ENCODE measurements at regions not wholly inside any gene's neighbourhood (a gene's known extent, or its start where the extent isn't known, plus 50 kb on each side); places are given as distances from the start of the nearest gene placed in this dataset.
"Not testable (repeated sequence)": the region's sequence is repeated elsewhere in the genome, so short reads cannot be mapped to it uniquely, and the experiment has no call there.

DNA sequence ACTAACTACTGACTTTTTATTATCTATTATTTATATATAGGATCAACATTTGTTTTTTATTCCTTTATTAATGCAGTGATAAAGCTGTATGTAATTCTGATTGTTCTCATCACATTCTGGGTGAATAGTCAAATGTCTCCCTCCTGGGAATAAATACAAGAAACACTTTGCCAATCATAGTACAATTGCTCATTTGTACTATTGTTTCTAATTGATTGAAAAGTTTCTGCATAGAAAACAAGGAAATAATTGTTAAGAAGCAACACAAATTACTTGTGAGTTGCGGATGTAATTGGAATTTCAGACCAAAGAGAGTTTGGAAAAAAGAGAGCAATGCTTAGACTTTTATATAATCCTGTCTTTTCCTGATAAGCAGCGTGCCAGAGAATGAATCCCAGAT is 1013.9 kb downstream of the EFNA5 start:
- WGBS: 60% methylated on average over 2 of the region's 2 CpGs
- no peak overlapping the region for H3K27ac ChIP-seq (ENCODE audit: low read length)
- intact Hi-C loops (cut with DNase I): no loop called here
- ATAC-seq (no peak), DNase-seq (no peak)
- no peaks in the 10 kb centered on the region for H3K27me3 ChIP-seq (ENCODE audit: control insufficient read depth, insufficient read depth)
- H3K9me3 ChIP-seq (ENCODE audit: control insufficient read depth, low read length): no peaks in the 10 kb centered on the region
- no peaks in the 10 kb centered on the region for H3K4me1 ChIP-seq (ENCODE audit: control insufficient read depth, insufficient read depth, low read length)
- H3K4me3 ChIP-seq (ENCODE audit: low read length): no peak overlapping the region

DNA sequence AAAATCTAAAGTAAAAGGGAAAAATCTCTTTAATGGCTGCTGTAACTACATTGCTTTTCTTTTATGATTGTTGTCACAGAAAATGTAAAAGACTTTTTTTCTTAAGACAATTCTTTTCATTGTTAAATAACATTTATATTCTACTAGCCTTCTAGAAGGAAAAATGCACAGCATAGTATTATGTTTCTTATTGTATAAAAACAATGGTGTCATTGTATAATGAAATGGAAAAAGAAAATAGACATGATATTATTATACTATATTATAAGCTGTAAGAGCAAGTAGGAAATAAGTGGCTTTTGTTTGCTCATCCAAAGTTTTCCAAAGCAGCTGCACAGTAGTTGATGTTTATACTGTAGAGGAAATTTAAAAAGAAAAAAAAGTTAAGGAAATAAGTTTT is 1021.7 kb downstream of the EFNA5 start:
- Histone ChIP-seq H3K27ac (ENCODE audit: low read length) (no peak overlapping the region), H3K4me1 (ENCODE audit: control insufficient read depth, insufficient read depth, low read length) (no peaks in the 10 kb centered on the region)

DNA sequence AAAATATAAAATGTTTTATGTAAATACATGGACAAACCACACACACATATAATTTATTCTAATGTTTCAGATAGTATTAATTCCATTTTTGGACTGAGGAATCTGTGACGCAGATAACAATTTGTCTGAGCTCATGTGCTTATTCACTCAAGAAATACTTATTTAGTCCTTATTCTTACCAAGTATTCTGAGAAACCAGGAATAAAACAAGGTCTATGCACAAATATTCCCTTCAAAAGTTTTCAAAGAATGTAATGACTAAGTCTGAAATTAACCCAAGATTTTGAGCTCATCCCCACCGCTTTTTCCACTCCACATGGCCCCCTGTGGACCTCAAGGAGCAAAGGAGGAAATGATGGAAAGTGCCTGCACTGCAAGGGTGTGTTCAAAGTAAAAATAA is 1022.3 kb downstream of the EFNA5 start:
- no peaks in the 10 kb centered on the region for H3K9me3 ChIP-seq (ENCODE audit: control insufficient read depth, low read length)
- H3K27me3 ChIP-seq (ENCODE audit: control insufficient read depth, insufficient read depth): no peaks in the 10 kb centered on the region
- H3K27ac ChIP-seq (ENCODE audit: low read length): no peak overlapping the region
- ATAC-seq: no peak
- intact Hi-C loops (cut with DNase I): no loop called here
- H3K4me1 ChIP-seq (ENCODE audit: control insufficient read depth, insufficient read depth, low read length): no peaks in the 10 kb centered on the region
- no peak for DNase-seq
- WGBS: 77% methylated on average over 2 of the region's 2 CpGs
- H3K4me3 ChIP-seq (ENCODE audit: low read length): no peak overlapping the region

More for the DNA sequence above, 1021.7 kb downstream of the EFNA5 start:
- ATAC-seq (no peak), DNase-seq (no peak)
- Histone ChIP-seq H3K4me3 (ENCODE audit: low read length) (no peak overlapping the region), H3K9me3 (ENCODE audit: control insufficient read depth, low read length) (no peaks in the 10 kb centered on the region), H3K27me3 (ENCODE audit: control insufficient read depth, insufficient read depth) (no peaks in the 10 kb centered on the region)
- intact Hi-C loops (cut with DNase I): no loop called here

DNA sequence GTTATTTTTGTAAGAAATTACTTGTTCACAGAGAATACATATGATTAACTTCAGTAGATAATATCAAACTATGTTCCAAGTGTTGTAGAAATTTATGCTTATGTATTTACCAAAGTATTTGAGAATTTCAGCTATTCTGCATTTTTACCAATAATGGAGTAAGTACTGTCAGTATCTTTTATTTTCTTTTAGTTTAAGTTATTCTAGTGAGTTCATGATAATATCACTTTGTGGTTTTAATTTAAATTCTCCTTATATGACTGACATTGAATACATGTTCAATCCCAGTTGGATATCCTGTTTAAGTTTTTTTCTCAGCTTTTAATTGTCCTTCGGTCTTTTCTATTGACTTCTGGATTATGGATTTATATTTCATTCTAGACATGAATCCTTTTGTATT is 1024.6 kb downstream of the EFNA5 start:
- intact Hi-C loops (cut with DNase I): no loop called here
- Histone ChIP-seq H3K9me3 (ENCODE audit: control insufficient read depth, low read length) (no peaks in the 10 kb centered on the region), H3K4me1 (ENCODE audit: control insufficient read depth, insufficient read depth, low read length) (no peaks in the 10 kb centered on the region), H3K27me3 (ENCODE audit: control insufficient read depth, insufficient read depth) (no peaks in the 10 kb centered on the region), H3K4me3 (ENCODE audit: low read length) (no peak overlapping the region), H3K27ac (ENCODE audit: low read length) (no peak overlapping the region)
- DNase-seq: no peak
- ATAC-seq: no peak
- 90% methylated on average over 1 of the region's 1 CpG for WGBS

DNA sequence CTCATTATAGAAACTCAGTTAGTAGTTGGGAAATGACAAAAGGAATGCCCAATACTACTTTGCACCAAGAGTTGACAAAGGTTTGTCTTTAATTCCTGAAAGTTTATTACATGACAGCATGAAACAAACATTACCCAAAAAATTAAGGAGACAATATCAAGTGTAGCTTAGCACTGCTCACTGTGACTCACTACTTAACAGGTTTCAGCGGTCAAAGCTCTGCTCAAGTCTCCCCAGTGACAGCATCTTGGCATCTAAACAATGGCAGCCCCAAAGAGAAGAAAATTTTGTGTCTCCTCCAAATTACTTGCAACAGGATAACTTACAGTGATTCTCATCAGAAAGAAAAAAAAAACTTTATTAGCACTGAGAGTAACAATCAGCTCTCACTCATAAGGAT is 1030.2 kb downstream of the EFNA5 start:
- ATAC-seq (no peak), DNase-seq (no peak)
- Histone ChIP-seq H3K4me3 (ENCODE audit: low read length) (no peak overlapping the region), H3K9me3 (ENCODE audit: control insufficient read depth, low read length) (no peaks in the 10 kb centered on the region), H3K27ac (ENCODE audit: low read length) (no peak overlapping the region), H3K27me3 (ENCODE audit: control insufficient read depth, insufficient read depth) (no peaks in the 10 kb centered on the region), H3K4me1 (ENCODE audit: control insufficient read depth, insufficient read depth, low read length) (no peaks in the 10 kb centered on the region)
- intact Hi-C loops (cut with DNase I): no loop called here
- 77% methylated on average over 1 of the region's 1 CpG for WGBS

DNA sequence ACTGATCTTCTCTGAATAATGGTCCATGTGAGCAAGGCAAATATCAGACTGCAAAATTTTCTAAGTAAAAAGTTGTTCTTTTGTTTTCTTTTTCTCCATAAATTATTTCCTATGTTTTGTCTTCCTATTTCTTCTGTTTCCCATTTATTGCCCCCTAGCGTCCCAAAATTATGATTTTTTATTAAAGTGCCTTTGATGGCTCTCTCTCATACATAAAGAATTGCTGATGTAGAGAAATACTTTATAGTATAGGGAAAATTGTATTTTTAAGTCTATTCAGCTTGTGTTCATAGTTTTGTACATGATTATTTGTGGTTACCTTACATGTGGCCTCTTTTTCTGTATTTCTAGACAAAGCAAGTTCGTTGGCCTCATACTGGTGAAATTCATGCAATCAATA is 1031.2 kb downstream of the EFNA5 start:
- Histone ChIP-seq H3K27ac (ENCODE audit: low read length) (no peak overlapping the region), H3K27me3 (ENCODE audit: control insufficient read depth, insufficient read depth) (no peaks in the 10 kb centered on the region), H3K4me3 (ENCODE audit: low read length) (no peak overlapping the region), H3K9me3 (ENCODE audit: control insufficient read depth, low read length) (no peaks in the 10 kb centered on the region), H3K4me1 (ENCODE audit: control insufficient read depth, insufficient read depth, low read length) (no peaks in the 10 kb centered on the region)
- DNase-seq (no peak), ATAC-seq (no peak)
- 74% methylated on average over 2 of the region's 2 CpGs for WGBS
- intact Hi-C loops (cut with DNase I): no loop called here

DNA sequence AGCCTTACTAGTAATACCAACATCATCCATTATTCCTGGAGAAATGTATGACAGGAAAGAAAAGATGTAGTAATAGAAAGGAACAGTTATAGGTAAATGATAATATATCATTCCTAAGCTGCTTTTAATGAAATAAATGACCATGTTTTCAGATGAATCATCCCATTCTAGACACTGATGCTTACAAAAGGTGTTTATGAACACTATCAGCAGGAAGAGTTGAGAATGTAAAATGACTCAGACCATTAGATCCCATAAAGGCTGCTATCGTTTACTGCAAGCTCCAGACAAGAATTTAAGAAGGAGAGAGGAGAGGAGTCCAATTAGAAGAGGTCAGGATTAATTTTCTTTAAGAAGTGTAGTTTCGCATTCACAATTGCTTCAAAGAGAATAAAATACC is 1033.5 kb downstream of the EFNA5 start:
- Histone ChIP-seq H3K4me1 (ENCODE audit: control insufficient read depth, insufficient read depth, low read length) (no peaks in the 10 kb centered on the region), H3K9me3 (ENCODE audit: control insufficient read depth, low read length) (no peaks in the 10 kb centered on the region), H3K4me3 (ENCODE audit: low read length) (no peak overlapping the region), H3K27me3 (ENCODE audit: control insufficient read depth, insufficient read depth) (no peaks in the 10 kb centered on the region), H3K27ac (ENCODE audit: low read length) (no peak overlapping the region)
- DNase-seq (no peak), ATAC-seq (no peak)
- WGBS: 85% methylated on average over 2 of the region's 2 CpGs
- intact Hi-C loops (cut with DNase I): no loop called here

DNA sequence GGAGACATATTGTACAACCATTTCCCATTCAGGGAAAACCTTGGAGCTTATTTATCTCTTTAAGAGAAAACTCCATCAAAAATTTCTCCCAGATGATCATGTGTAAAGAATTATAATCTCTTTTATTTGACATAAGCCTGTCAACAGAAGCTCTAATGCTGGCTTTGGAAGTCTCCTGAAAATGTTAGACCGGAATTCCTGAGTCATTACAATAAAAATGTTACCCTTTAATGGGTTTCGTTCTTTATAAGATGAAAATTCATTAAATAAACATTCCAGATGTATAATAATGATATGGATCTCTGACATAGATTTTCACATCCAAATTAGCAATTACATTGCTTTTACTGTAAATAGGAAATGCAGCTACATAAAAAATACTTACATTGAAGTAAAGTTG is 1036.4 kb downstream of the EFNA5 start:
- H3K27ac ChIP-seq (ENCODE audit: low read length): no peak overlapping the region
- H3K4me3 ChIP-seq (ENCODE audit: low read length): no peak overlapping the region
- no peaks in the 10 kb centered on the region for H3K4me1 ChIP-seq (ENCODE audit: control insufficient read depth, insufficient read depth, low read length)
- no peaks in the 10 kb centered on the region for H3K27me3 ChIP-seq (ENCODE audit: control insufficient read depth, insufficient read depth)
- WGBS: 63% methylated on average over 2 of the region's 2 CpGs
- no peaks in the 10 kb centered on the region for H3K9me3 ChIP-seq (ENCODE audit: control insufficient read depth, low read length)
- ATAC-seq (no peak), DNase-seq (no peak)
- intact Hi-C loops (cut with DNase I): no loop called here

DNA sequence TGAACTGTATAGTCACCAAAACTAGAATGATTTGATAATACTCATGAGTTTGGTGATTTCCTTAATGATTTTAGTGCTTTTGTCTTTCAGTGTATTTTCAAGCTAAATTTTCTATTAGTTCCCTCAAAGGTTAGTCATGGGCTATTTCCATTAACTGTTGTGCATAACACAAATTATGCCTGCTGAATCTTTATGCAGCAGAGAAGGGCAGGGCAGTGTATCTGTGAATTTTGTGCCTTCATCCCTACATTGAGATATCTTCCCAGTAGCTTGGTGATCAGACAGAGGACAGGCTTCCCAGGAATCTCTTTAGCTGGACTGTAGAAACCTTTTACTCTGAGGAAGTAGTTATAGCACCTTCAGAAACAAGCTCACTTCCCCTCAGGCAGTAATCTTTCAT is 1036.9 kb downstream of the EFNA5 start:
- no peak overlapping the region for H3K27ac ChIP-seq (ENCODE audit: low read length)
- H3K9me3 ChIP-seq (ENCODE audit: control insufficient read depth, low read length): no peaks in the 10 kb centered on the region
- no peak for DNase-seq
- H3K27me3 ChIP-seq (ENCODE audit: control insufficient read depth, insufficient read depth): no peaks in the 10 kb centered on the region
- intact Hi-C loops (cut with DNase I): no loop called here
- no peak for ATAC-seq
- no peak overlapping the region for H3K4me3 ChIP-seq (ENCODE audit: low read length)
- H3K4me1 ChIP-seq (ENCODE audit: control insufficient read depth, insufficient read depth, low read length): no peaks in the 10 kb centered on the region

DNA sequence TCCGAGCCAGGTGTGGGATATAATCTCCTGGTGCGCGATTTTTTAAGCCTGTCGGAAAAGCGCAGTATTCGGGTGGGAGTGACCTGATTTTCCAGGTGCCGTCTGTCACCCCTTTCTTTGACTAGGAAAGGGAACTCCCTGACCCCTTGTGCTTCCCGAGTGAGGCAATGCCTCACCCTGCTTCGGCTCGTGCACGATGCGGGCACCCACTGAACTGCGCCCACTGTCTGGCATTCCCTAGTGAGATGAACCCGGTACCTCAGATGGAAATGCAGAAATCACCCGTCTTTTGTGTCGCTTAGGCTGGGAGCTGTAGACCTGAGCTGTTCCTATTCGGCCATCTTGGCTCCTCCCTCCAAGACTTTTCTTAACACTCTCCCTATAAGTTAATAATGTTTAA is 1042.3 kb downstream of the EFNA5 start:
- H3K4me3 ChIP-seq (ENCODE audit: low read length); H3K27ac ChIP-seq (ENCODE audit: low read length); ATAC-seq; H3K27me3 ChIP-seq (ENCODE audit: control insufficient read depth, insufficient read depth); H3K4me1 ChIP-seq (ENCODE audit: control insufficient read depth, insufficient read depth, low read length); H3K9me3 ChIP-seq (ENCODE audit: control insufficient read depth, low read length); intact Hi-C loops (cut with DNase I): not testable (repeated sequence)
- peak in 1 of 3 donors; percentile 23 for DNase-seq
- 91% methylated on average over 17 of the region's 17 CpGs for WGBS

DNA sequence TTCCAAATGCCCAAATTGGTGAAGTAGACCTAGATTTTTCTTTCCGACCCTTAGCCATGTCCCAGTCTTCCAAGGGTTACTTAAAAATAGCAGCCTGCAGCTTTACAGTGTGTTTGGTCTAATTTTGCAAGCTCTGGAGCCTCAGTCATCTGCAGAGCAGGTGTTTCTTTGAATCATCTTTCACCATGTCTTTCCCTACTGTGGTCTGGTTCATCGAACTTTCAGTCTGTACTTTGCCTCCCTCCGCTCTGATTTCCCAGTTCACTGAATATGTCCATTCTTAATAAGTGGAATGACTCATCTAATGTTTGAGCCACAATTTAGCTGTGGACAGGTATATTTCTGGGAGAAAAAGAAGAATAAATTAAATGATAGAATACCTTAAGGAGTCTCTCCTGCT is 1060.7 kb downstream of the EFNA5 start:
- H3K9me3 ChIP-seq (ENCODE audit: control insufficient read depth, low read length): no peaks in the 10 kb centered on the region
- no peak overlapping the region for H3K27ac ChIP-seq (ENCODE audit: low read length)
- DNase-seq (no peak), ATAC-seq (no peak)
- intact Hi-C loops (cut with DNase I): no loop called here
- no peak overlapping the region for H3K4me3 ChIP-seq (ENCODE audit: low read length)
- no peaks in the 10 kb centered on the region for H3K27me3 ChIP-seq (ENCODE audit: control insufficient read depth, insufficient read depth)
- WGBS: 70% methylated on average over 3 of the region's 3 CpGs
- H3K4me1 ChIP-seq (ENCODE audit: control insufficient read depth, insufficient read depth, low read length): no peaks in the 10 kb centered on the region

DNA sequence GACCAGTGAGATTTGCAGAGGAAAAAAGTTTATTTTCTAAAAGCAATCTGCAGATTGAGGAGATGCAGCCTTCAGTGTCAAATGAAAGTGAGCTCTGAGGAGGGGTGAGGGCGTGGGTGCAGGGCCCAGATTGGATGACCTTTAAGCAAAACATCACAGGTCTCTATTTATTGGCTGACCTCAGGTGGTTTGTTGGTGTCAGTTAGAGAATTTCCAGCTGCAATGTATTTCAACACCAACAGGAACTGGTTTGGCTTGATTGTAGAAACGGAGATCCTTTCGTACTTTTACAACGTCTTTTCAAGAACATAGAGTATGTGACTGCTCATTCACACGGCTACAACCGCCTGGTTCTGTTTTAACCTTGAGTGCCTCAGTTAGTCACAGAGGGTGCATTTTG is 1069.1 kb downstream of the EFNA5 start:
- ATAC-seq (no peak), DNase-seq (peak in 1 of 3 donors; percentile 11)
- WGBS: 49% methylated on average over 6 of the region's 6 CpGs
- Histone ChIP-seq H3K4me3 (ENCODE audit: low read length) (no peak overlapping the region), H3K27ac (ENCODE audit: low read length) (no peak overlapping the region), H3K27me3 (ENCODE audit: control insufficient read depth, insufficient read depth) (no peaks in the 10 kb centered on the region), H3K4me1 (ENCODE audit: control insufficient read depth, insufficient read depth, low read length) (no peaks in the 10 kb centered on the region), H3K9me3 (ENCODE audit: control insufficient read depth, low read length) (no peaks in the 10 kb centered on the region)
- intact Hi-C loops (cut with DNase I): no loop called here

Data from right cardiac atrium (tissue), 5 donors.